ENCODE measurements at regions not wholly inside any gene's neighbourhood (a gene's known extent, or its start where the extent isn't known, plus 50 kb on each side); places are given as distances from the start of the nearest gene placed in this dataset.

- TF ChIP-seq ZNF8 (CRISPR knock-in tag; IDR thresholded peaks at IDR 0.05), result no peak
- no peak for TF ChIP-seq PPARA (CRISPR knock-in tag; IDR thresholded peaks at IDR 0.05; ENCODE audit: borderline replicate concordance)
- no peak for TF ChIP-seq ARNTL (CRISPR knock-in tag; IDR thresholded peaks at IDR 0.05; ENCODE audit: borderline replicate concordance, low read depth)
- no peak for TF ChIP-seq OSR1 (CRISPR knock-in tag; IDR thresholded peaks at IDR 0.05)
- no peak for TF ChIP-seq ZFP3 (CRISPR knock-in tag; IDR thresholded peaks at IDR 0.05)
- TF ChIP-seq PATZ1 (CRISPR knock-in tag; IDR thresholded peaks at IDR 0.05; ENCODE audit: borderline replicate concordance), result no peak
- no peak for TF ChIP-seq ZFP30 (CRISPR knock-in tag; IDR thresholded peaks at IDR 0.05)
- TF ChIP-seq SNAI2 (CRISPR knock-in tag; IDR thresholded peaks at IDR 0.05), result no peak
- TF ChIP-seq, protein P1, sequence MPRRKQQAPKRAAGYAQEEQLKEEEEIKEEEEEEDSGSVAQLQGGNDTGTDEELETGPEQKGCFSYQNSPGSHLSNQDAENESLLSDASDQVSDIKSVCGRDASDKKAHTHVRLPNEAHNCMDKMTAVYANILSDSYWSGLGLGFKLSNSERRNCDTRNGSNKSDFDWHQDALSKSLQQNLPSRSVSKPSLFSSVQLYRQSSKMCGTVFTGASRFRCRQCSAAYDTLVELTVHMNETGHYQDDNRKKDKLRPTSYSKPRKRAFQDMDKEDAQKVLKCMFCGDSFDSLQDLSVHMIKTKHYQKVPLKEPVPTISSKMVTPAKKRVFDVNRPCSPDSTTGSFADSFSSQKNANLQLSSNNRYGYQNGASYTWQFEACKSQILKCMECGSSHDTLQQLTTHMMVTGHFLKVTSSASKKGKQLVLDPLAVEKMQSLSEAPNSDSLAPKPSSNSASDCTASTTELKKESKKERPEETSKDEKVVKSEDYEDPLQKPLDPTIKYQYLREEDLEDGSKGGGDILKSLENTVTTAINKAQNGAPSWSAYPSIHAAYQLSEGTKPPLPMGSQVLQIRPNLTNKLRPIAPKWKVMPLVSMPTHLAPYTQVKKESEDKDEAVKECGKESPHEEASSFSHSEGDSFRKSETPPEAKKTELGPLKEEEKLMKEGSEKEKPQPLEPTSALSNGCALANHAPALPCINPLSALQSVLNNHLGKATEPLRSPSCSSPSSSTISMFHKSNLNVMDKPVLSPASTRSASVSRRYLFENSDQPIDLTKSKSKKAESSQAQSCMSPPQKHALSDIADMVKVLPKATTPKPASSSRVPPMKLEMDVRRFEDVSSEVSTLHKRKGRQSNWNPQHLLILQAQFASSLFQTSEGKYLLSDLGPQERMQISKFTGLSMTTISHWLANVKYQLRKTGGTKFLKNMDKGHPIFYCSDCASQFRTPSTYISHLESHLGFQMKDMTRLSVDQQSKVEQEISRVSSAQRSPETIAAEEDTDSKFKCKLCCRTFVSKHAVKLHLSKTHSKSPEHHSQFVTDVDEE (CRISPR knock-in tag; IDR thresholded peaks at IDR 0.05), result no peak
- TF ChIP-seq GLIS3 (CRISPR knock-in tag; IDR thresholded peaks at IDR 0.05), result no peak
Measured at GRCh38 chr5:99104538-99105132, 175.8 kb upstream of the CHD1 start.

Data from SK-N-SH treated with all-trans-retinoic acid at 6 μM for 48 hours (cell line).